Ishikawa (cell line): ENCODE measurements at regions not wholly inside any gene's neighbourhood (a gene's known extent, or its start where the extent isn't known, plus 50 kb on each side); places are given as distances from the start of the nearest gene placed in this dataset.

Experiments
- CEBPB ChIP-seq: IDR thresholded peaks from 2 replicates; pipeline ENCODE4 v1.6.1; 2012
- CREB1 ChIP-seq: IDR thresholded peaks from 2 replicates; pipeline ENCODE4 v1.6.1; 2012; ENCODE audit warnings: low read depth
- EGR1 ChIP-seq: IDR thresholded peaks from 2 replicates; pipeline ENCODE4 v1.6.1; 2012
- EP300 ChIP-seq: IDR thresholded peaks from 2 replicates; pipeline ENCODE4 v1.6.1; 2012; ENCODE audit warnings: borderline replicate concordance
- FOXM1 ChIP-seq: IDR thresholded peaks from 2 replicates; pipeline ENCODE4 v1.6.1; 2012; ENCODE audit warnings: low read depth, borderline replicate concordance
- MAX ChIP-seq: IDR thresholded peaks from 2 replicates; pipeline ENCODE4 v1.6.1; 2012
- NFIC ChIP-seq: IDR thresholded peaks from 2 replicates; pipeline ENCODE4 v1.6.1; 2012
- RAD21 ChIP-seq: IDR thresholded peaks from 2 replicates; pipeline ENCODE4 v1.6.1; 2012; ENCODE audit warnings: low read depth
- REST ChIP-seq: IDR thresholded peaks from 2 replicates; pipeline ENCODE4 v1.6.1; 2012; ENCODE audit warnings: low read depth, mild to moderate bottlenecking
- TAF1 ChIP-seq: IDR thresholded peaks from 2 replicates; pipeline ENCODE4 v1.6.1; 2012; ENCODE audit warnings: low read depth, mild to moderate bottlenecking
- TCF12 ChIP-seq: IDR thresholded peaks from 2 replicates; pipeline ENCODE4 v1.6.1; 2012; ENCODE audit warnings: low read depth
- TEAD4 ChIP-seq: IDR thresholded peaks from 2 replicates; pipeline ENCODE4 v1.6.1; 2012
- USF1 ChIP-seq: IDR thresholded peaks from 2 replicates; pipeline ENCODE4 v1.6.1; 2012
- YY1 ChIP-seq: IDR thresholded peaks from 2 replicates; pipeline ENCODE4 v1.6.1; 2012; ENCODE audit warnings: low read depth
- ZBTB7A ChIP-seq: IDR thresholded peaks from 2 replicates; pipeline ENCODE4 v1.6.1; 2012; ENCODE audit warnings: low read depth

GRCh38 chr16:13540771-13541170 lies 379.2 kb upstream of the ERCC4 start:
- no peak for TF ChIP-seq YY1
- no peak for TF ChIP-seq FOXM1
- TF ChIP-seq EGR1, result no peak
- TF ChIP-seq TCF12, result no peak

- TF ChIP-seq NFIC (no peak), TAF1 (no peak), REST (no peak), YY1 (no peak), ZBTB7A (no peak), EGR1 (no peak), EP300 (no peak), TEAD4 (no peak), RAD21 (no peak), CEBPB (no peak), FOXM1 (no peak)
These were observed 377.7 kb upstream of the ERCC4 start for GRCh38 chr16:13542284-13542683.

GRCh38 chr16:13543850-13544249 lies 376.1 kb upstream of the ERCC4 start:
- TF ChIP-seq TAF1 (no peak), RAD21 (no peak), EP300 (no peak)

- TF ChIP-seq EGR1 (no peak), YY1 (no peak), NFIC (no peak), EP300 (no peak), FOXM1 (no peak)
These were observed 374.7 kb upstream of the ERCC4 start for GRCh38 chr16:13545271-13545670.

GRCh38 chr16:13550254-13550653 lies 369.7 kb upstream of the ERCC4 start:
- TF ChIP-seq CEBPB (no peak), MAX (no peak), TEAD4 (no peak), YY1 (no peak), USF1 (no peak), REST (no peak), ZBTB7A (no peak), NFIC (no peak), EP300 (no peak), TAF1 (no peak), TCF12 (no peak), FOXM1 (no peak), RAD21 (no peak), EGR1 (no peak), CREB1 (no peak)

GRCh38 chr16:13552062-13552959 lies 367.6 kb upstream of the ERCC4 start:
- no peak for TF ChIP-seq TCF12
- TF ChIP-seq NFIC, result no peak
- no peak for TF ChIP-seq USF1
- TF ChIP-seq MAX, result no peak

- TF ChIP-seq YY1, result no peak
- no peak for TF ChIP-seq REST
- TF ChIP-seq ZBTB7A, result no peak
- TF ChIP-seq FOXM1, result no peak
- no peak for TF ChIP-seq EGR1
- no peak for TF ChIP-seq CEBPB
- TF ChIP-seq RAD21, result no peak
- TF ChIP-seq USF1, result no peak
- no peak for TF ChIP-seq EP300
- TF ChIP-seq CREB1, result no peak
- no peak for TF ChIP-seq TEAD4
- no peak for TF ChIP-seq MAX
- no peak for TF ChIP-seq NFIC
- no peak for TF ChIP-seq TCF12
- TF ChIP-seq TAF1, result no peak
These were observed 367.0 kb upstream of the ERCC4 start for GRCh38 chr16:13552960-13553257.
